Stomach (tissue), 8 donors: ENCODE measurements at regions not wholly inside any gene's neighbourhood (a gene's known extent, or its start where the extent isn't known, plus 50 kb on each side); places are given as distances from the start of the nearest gene placed in this dataset.

Experiments
- DNase-seq, 2 donors: peaks; one replicate each; pipeline versions ENCODE4 v3.0.0 to v3.0.0-alpha.2; 2013 to 2019
- H3K27ac ChIP-seq, 5 donors: fragments of 200-600 bp in 4 of 5; sonication (generic) in 4 of 5; one replicate each; pipeline ENCODE4 v1.5.1; 2013 to 2019; ENCODE audit warnings: mild to moderate bottlenecking in 1 of 5, moderate library complexity in 1 of 5
- H3K27me3 ChIP-seq, 3 donors: fragments of 200-600 bp; sonication (generic); one replicate each; pipeline ENCODE4 v1.5.1; 2017 to 2019; ENCODE audit warnings: mixed run types in 1 of 3
- H3K36me3 ChIP-seq, 4 donors: fragments of 200-600 bp; sonication (generic); 1 replicate in 3 of 4; 2 replicates in 1 of 4; pipeline ENCODE4 v1.5.1; 2016 to 2019
- H3K4me1 ChIP-seq, 4 donors: fragments of 200-600 bp; sonication (generic); one replicate each; pipeline ENCODE4 v1.5.1; 2016 to 2019
- H3K4me3 ChIP-seq, 4 donors: fragments of 200-600 bp; sonication (generic) in 3 of 4; one replicate each; pipeline ENCODE4 v1.5.1; 2016 to 2019; ENCODE audit warnings: mild to moderate bottlenecking in 1 of 4
- H3K9me3 ChIP-seq, 4 donors: fragments of 200-600 bp; sonication (generic); one replicate each; pipeline ENCODE4 v1.5.1; 2016 to 2019
- CTCF ChIP-seq, 7 experiments: fragments of 450-650 bp in 4 of 7; fragments of 200-600 bp in 3 of 7; sonication (generic) in 3 of 7; IDR thresholded peaks; one replicate each; pipeline ENCODE4 v1.5.1; 2016 to 2019; ENCODE audit warnings: antibody characterized with exemption in 7 of 7, control low read depth in 2 of 7, mild to moderate bottlenecking in 1 of 7
- EP300 ChIP-seq: sonication (generic); formaldehyde crosslinking; IDR thresholded peaks from one replicate; pipeline ENCODE4 v1.6.1; 2017; ENCODE audit warnings: antibody characterized with exemption
- POLR2A ChIP-seq, 4 donors: fragments of 450-650 bp; IDR thresholded peaks; one replicate each; pipeline ENCODE4 v1.6.1; 2016; ENCODE audit warnings: antibody characterized with exemption in 4 of 4, control low read depth in 2 of 4, mild to moderate bottlenecking in 1 of 4, moderate library complexity in 1 of 4
- POLR2AphosphoS5 ChIP-seq, 3 donors: sonication (generic); formaldehyde crosslinking; IDR thresholded peaks; one replicate each; pipeline ENCODE4 v1.6.1; 2016; ENCODE audit warnings: antibody characterized with exemption in 3 of 3
- WGBS, 5 donors: extraction: QIAGEN DNeasy Blood & Tissue Kit in 3 of 5; methylation state at CpG; one replicate each; pipeline versions ENCODE4 v1.1.5 to v1.1.7; 2013 to 2018; 5-methylcytosine and 5-hydroxymethylcytosine counted together
- intact Hi-C: fragments of 100-400 bp; cut with DNase I; formaldehyde crosslinking; loops from one replicate; pipeline ENCODE4 v1.15.1; 2023; ENCODE audit warnings: low total_unique reads
- donor health status: healthy with polysubstance abuse.
- donor health status: Bipolar disorder and iron deficiency.
- donor health status: healthy.

GRCh38 chr2:151032741-151033191, 228.9 kb downstream of the RBM43 start:
- no peak overlapping the region for H3K4me3 ChIP-seq
- no peaks in the 10 kb centered on the region for H3K9me3 ChIP-seq
- H3K4me1 ChIP-seq, result peaks cover 0 to 5% (median 0%) of the 10 kb centered on the region in 4 donors
- H3K27ac ChIP-seq, result no peak overlapping the region
- peak in 1 of 2 donors; percentile 50 for DNase-seq
- no peaks in the 10 kb centered on the region for H3K27me3 ChIP-seq
- TF ChIP-seq POLR2A (IDR thresholded peaks at IDR 0.05), result no peak
- no peak for TF ChIP-seq CTCF (IDR thresholded peaks at IDR 0.05)
- no peak for TF ChIP-seq EP300
- no peak for TF ChIP-seq POLR2AphosphoS5 (IDR thresholded peaks at IDR 0.05)
- 49 to 64% (median 62%) methylated on average over 2 of the region's 2 CpGs for WGBS, 5 donors
- H3K36me3 ChIP-seq, result no peaks in the 10 kb centered on the region
- intact Hi-C loops, result no loop called here

- H3K36me3 ChIP-seq, result no peaks in the 10 kb centered on the region
- intact Hi-C loops, result no loop called here
- WGBS, 5 donors, result 83 to 90% (median 87%) methylated on average over 8 of the region's 8 CpGs
- no peak overlapping the region for H3K4me3 ChIP-seq
- H3K9me3 ChIP-seq, result no peaks in the 10 kb centered on the region
- no peaks in the 10 kb centered on the region for H3K27me3 ChIP-seq
- H3K27ac ChIP-seq, result no peak overlapping the region
- peaks cover 0 to 5% (median 0%) of the 10 kb centered on the region in 4 donors for H3K4me1 ChIP-seq
- no peak for DNase-seq
- TF ChIP-seq POLR2A (IDR thresholded peaks at IDR 0.05) (no peak), EP300 (no peak), POLR2AphosphoS5 (IDR thresholded peaks at IDR 0.05) (no peak), CTCF (IDR thresholded peaks at IDR 0.05) (no peak)
These were observed 230.9 kb downstream of the RBM43 start for GRCh38 chr2:151030663-151031230.

GRCh38 chr2:151029406-151030157, 232.1 kb downstream of the RBM43 start:
- Histone ChIP-seq H3K27ac (no peak overlapping the region), H3K27me3 (no peaks in the 10 kb centered on the region), H3K9me3 (no peaks in the 10 kb centered on the region), H3K4me1 (peaks cover 0 to 5% (median 0%) of the 10 kb centered on the region in 4 donors), H3K4me3 (no peak overlapping the region), H3K36me3 (no peaks in the 10 kb centered on the region)
- intact Hi-C loops, result no loop called here
- no peak for TF ChIP-seq EP300
- TF ChIP-seq POLR2AphosphoS5 (IDR thresholded peaks at IDR 0.05), result no peak
- TF ChIP-seq POLR2A (IDR thresholded peaks at IDR 0.05), result no peak
- no peak for TF ChIP-seq CTCF (IDR thresholded peaks at IDR 0.05)
- 65 to 79% (median 75%) methylated on average over 4 of the region's 4 CpGs for WGBS, 5 donors
- DNase-seq, result no peak

- TF ChIP-seq POLR2A (IDR thresholded peaks at IDR 0.05) (no peak), CTCF (IDR thresholded peaks at IDR 0.05) (no peak), POLR2AphosphoS5 (IDR thresholded peaks at IDR 0.05) (no peak), EP300 (no peak)
- intact Hi-C loops, result no loop called here
- Histone ChIP-seq H3K36me3 (no peaks in the 10 kb centered on the region), H3K4me3 (no peak overlapping the region), H3K27ac (no peak overlapping the region), H3K4me1 (peaks cover 0 to 4% (median 0%) of the 10 kb centered on the region in 4 donors), H3K27me3 (no peaks in the 10 kb centered on the region), H3K9me3 (no peaks in the 10 kb centered on the region)
- no peak for DNase-seq
These were observed 232.9 kb downstream of the RBM43 start for GRCh38 chr2:151028691-151029176.
